AML-193 (cell line): ENCODE measurements at regions not wholly inside any gene's neighbourhood (a gene's known extent, or its start where the extent isn't known, plus 50 kb on each side); places are given as distances from the start of the nearest gene placed in this dataset.
"Not testable (repeated sequence)": the region's sequence is repeated elsewhere in the genome, so short reads cannot be mapped to it uniquely, and the experiment has no call there.

Experiments
- DNase-seq, 2 experiments: peaks; one replicate each; lab custom pipeline; 2025; lab: John Stamatoyannopoulos, UW

GRCh38 chr2:195458936-195459335 is 198.1 kb upstream of the SLC39A10 start:
- no peak for DNase-seq

- no peak for DNase-seq
These were observed 199.2 kb upstream of the SLC39A10 start for GRCh38 chr2:195457873-195458272.

- DNase-seq, result no peak
These were observed 200.3 kb upstream of the SLC39A10 start for GRCh38 chr2:195456771-195457170.

- no peak for DNase-seq
These were observed 205.9 kb upstream of the SLC39A10 start for GRCh38 chr2:195451160-195451559.

GRCh38 chr2:195450552-195451113 is 206.4 kb upstream of the SLC39A10 start:
- no peak for DNase-seq

- DNase-seq, result no peak
These were observed 209.6 kb upstream of the SLC39A10 start for GRCh38 chr2:195447323-195447975.

- no peak for DNase-seq
These were observed 211.4 kb upstream of the SLC39A10 start for GRCh38 chr2:195445639-195446038.

GRCh38 chr2:195443926-195444325 is 213.1 kb upstream of the SLC39A10 start:
- DNase-seq, result no peak

GRCh38 chr2:195442458-195443175 is 214.4 kb upstream of the SLC39A10 start:
- no peak for DNase-seq

GRCh38 chr2:195438692-195439091 is 218.3 kb upstream of the SLC39A10 start:
- DNase-seq, result no peak

GRCh38 chr2:195437521-195437920 is 219.5 kb upstream of the SLC39A10 start:
- DNase-seq, result no peak

GRCh38 chr2:195434346-195434745 is 222.7 kb upstream of the SLC39A10 start:
- DNase-seq, result no peak

- not testable (repeated sequence) for DNase-seq
These were observed 223.3 kb upstream of the SLC39A10 start for GRCh38 chr2:195433729-195434128.

GRCh38 chr2:195428673-195429072 is 228.4 kb upstream of the SLC39A10 start:
- DNase-seq, result no peak

- no peak for DNase-seq
These were observed 231.7 kb upstream of the SLC39A10 start for GRCh38 chr2:195425328-195425727.

GRCh38 chr2:195419033-195419432 is 238.0 kb upstream of the SLC39A10 start:
- no peak for DNase-seq

- no peak for DNase-seq
These were observed 242.4 kb upstream of the SLC39A10 start for GRCh38 chr2:195414537-195415100.

- DNase-seq, result no peak
These were observed 243.1 kb upstream of the SLC39A10 start for GRCh38 chr2:195413944-195414343.

- no peak for DNase-seq
These were observed 243.6 kb upstream of the SLC39A10 start for GRCh38 chr2:195413422-195413821.

GRCh38 chr2:195411219-195411687 is 245.8 kb upstream of the SLC39A10 start:
- DNase-seq, result no peak

GRCh38 chr2:195410074-195410671 is 246.9 kb upstream of the SLC39A10 start:
- peak in 1 of 2 experiments; percentile 7 for DNase-seq

- no peak for DNase-seq
These were observed 248.2 kb upstream of the SLC39A10 start for GRCh38 chr2:195408811-195409210.
